ENCODE measurements at regions not wholly inside any gene's neighbourhood (a gene's known extent, or its start where the extent isn't known, plus 50 kb on each side); places are given as distances from the start of the nearest gene placed in this dataset.
A peak's percentile ranks its signal among the peaks of the same experiment; 100 is the strongest.

DNA sequence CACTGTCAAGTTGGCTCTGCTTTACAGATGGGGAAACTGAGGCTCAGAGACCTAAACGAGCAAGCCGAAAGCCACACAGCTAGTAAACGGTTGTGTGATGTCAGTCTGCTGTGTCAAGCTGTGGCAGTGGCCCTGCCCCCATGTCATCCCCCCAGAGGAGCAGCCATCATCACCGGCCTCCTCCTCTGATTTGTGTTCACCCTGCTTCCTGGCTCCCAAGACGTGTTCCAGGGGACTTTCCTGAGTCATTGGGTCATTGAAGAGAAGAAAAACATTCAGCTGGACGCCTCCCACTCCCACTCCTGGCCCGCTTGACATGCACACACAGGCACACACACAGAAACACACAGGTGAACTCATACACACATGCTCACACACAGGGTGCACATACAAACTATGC, 54.0 kb upstream of the CIBAR2 start:
- H3K27ac ChIP-seq = no peak overlapping the region
- no peak for DNase-seq (ENCODE audit: low read depth in 1 of 2, low spot score in 1 of 2)
- no peak overlapping the region for H3K4me3 ChIP-seq
- H3K27me3 ChIP-seq = no peaks in the 10 kb centered on the region
- H3K9me3 ChIP-seq (ENCODE audit: low read depth) = no peaks in the 10 kb centered on the region
- TF ChIP-seq, protein P1, sequence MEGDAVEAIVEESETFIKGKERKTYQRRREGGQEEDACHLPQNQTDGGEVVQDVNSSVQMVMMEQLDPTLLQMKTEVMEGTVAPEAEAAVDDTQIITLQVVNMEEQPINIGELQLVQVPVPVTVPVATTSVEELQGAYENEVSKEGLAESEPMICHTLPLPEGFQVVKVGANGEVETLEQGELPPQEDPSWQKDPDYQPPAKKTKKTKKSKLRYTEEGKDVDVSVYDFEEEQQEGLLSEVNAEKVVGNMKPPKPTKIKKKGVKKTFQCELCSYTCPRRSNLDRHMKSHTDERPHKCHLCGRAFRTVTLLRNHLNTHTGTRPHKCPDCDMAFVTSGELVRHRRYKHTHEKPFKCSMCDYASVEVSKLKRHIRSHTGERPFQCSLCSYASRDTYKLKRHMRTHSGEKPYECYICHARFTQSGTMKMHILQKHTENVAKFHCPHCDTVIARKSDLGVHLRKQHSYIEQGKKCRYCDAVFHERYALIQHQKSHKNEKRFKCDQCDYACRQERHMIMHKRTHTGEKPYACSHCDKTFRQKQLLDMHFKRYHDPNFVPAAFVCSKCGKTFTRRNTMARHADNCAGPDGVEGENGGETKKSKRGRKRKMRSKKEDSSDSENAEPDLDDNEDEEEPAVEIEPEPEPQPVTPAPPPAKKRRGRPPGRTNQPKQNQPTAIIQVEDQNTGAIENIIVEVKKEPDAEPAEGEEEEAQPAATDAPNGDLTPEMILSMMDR (IDR thresholded peaks at IDR 0.05; ENCODE audit: low read depth, low read length) = no peak
- H3K36me3 ChIP-seq = no peaks in the 10 kb centered on the region
- peaks cover 18% of the 10 kb centered on the region for H3K4me1 ChIP-seq (ENCODE audit: low read depth)

DNA sequence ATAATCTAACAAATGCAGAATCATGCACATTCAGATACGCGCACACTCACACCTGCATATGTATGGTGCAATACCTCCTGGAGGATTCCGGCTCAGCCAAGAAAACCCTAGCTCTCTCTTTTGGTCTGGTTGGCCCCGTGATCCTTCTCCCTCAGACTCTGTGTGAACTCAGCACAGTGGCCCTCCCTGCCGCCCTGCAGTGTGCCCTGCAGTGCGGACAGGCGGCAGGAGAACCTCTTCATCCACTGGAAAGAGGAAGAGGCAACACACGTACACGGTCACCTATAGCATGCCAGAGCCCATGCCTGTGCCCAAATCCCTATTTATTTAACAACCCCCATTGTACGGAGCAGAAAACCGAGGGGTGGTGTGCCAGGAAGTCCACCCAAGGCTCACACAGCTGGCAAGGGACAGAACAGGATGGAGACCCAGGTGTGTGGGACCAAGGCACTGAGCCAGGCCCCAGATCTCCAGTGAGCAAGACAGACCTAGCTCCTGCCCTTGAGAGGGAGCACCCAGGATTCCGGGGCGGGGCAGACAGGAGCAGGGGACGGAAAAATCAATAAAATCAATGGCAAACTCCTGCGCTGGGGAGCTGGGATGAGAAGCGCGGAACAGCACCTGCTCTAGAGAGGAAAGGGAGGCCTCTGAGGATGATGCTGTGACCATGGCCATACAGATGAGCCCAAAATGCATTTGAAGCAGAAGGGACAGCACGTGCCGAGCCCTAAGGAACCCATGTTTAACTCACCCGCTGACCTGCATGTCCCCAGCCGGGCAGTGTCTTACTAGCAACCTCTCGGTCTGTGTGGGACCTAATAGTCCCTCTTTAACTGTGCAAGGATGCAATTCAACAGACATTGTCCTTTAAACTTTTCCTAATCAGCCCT, 54.7 kb upstream of the CIBAR2 start:
- no peaks in the 10 kb centered on the region for H3K9me3 ChIP-seq (ENCODE audit: low read depth)
- TF ChIP-seq, protein P1 (IDR thresholded peaks at IDR 0.05; ENCODE audit: low read depth, low read length) = no peak
- no peak for DNase-seq (ENCODE audit: low read depth in 1 of 2, low spot score in 1 of 2)
- no peaks in the 10 kb centered on the region for H3K36me3 ChIP-seq
- H3K27me3 ChIP-seq = no peaks in the 10 kb centered on the region
- peak overlapping the region; percentile 54 for H3K27ac ChIP-seq
- H3K4me1 ChIP-seq (ENCODE audit: low read depth) = peaks cover 22% of the 10 kb centered on the region
- no peak overlapping the region for H3K4me3 ChIP-seq

DNA sequence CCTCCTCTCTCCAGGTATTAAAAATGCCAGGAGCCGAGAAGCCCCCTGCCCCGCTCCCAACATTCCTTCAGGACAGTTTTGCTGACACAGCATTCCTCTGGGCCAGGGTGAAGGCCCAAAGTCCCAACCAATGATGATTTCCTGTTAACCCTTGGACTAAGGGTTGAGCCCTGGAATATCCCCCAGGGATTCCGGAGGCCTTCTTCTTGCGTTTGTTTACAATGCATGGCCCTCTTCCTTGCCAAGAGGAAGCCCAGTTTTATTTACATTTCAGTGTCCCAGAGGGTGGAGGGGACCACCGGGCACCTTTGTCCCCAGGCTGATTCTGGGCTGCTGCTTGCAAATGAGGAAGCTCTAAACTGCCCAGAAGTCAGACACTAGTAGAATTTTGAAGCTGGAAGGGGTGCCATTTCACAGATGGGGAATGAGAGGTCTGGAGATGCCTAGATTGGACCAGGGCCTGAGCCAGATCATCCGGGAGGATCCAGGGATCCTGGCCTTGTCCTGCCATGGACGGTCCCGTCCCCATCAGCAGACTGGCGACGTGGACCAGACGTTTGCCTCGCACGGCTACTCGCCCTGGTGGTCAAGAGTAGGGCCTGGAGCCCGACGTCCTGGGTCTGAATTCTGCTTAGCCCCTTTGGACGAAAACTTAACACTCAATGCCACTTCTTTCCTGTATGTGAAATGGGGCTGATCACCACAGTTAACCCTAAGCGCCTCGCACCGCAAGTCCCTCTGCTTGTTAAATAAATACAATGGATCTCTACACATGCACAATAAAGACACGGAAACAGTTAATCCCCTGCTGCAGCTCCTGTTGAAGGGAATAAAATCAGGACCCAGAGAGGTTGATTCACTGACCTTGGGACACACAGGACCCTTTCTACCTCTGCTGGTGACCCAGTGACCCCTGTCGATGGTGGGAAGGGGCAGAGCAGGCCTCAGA, 55.6 kb upstream of the CIBAR2 start:
- no peaks in the 10 kb centered on the region for H3K9me3 ChIP-seq (ENCODE audit: low read depth)
- TF ChIP-seq, protein P1 (IDR thresholded peaks at IDR 0.05; ENCODE audit: low read depth, low read length) = no peak
- no peak for DNase-seq (ENCODE audit: low read depth in 1 of 2, low spot score in 1 of 2)
- H3K27ac ChIP-seq = peak overlapping the region; percentile 54
- no peaks in the 10 kb centered on the region for H3K36me3 ChIP-seq
- H3K4me1 ChIP-seq (ENCODE audit: low read depth) = peaks cover 31% of the 10 kb centered on the region
- H3K4me3 ChIP-seq = peak overlapping the region; percentile 30
- no peaks in the 10 kb centered on the region for H3K27me3 ChIP-seq

DNA sequence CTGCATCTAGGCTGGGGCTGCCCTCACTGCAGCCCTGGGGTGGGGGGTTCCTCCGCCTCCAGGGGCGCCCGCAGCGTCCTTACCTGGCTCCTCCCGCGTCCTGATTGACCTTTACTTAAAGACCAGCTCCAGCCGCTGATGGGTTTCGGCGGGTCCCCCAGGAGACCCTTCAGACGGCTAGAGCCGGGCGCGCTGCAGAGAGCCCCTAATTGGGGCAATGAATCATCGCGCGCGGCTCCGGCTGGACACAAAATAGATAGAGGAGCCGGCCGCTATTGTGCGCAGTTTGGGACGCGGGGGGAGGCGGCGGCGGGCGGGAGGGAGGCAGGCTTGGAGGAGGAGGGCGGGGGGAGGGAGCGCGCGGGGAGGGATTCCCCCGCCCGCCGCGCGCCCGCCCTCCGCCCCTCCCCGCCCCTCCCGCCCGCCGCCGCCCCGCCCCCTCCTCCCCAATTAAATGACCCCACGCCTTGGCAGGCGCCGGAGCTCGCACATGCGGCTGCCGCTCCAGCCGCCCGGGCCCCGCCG, 56.5 kb upstream of the CIBAR2 start:
- peak overlapping the region; percentile 30 for H3K4me3 ChIP-seq
- H3K4me1 ChIP-seq (ENCODE audit: low read depth) = peaks cover 35% of the 10 kb centered on the region
- H3K27me3 ChIP-seq = no peaks in the 10 kb centered on the region
- H3K36me3 ChIP-seq = no peaks in the 10 kb centered on the region
- DNase-seq (ENCODE audit: low read depth in 1 of 2, low spot score in 1 of 2) = peak; percentile 74 to 80
- H3K27ac ChIP-seq = no peak overlapping the region
- H3K9me3 ChIP-seq (ENCODE audit: low read depth) = no peaks in the 10 kb centered on the region
- TF ChIP-seq, protein P1 (IDR thresholded peaks at IDR 0.05; ENCODE audit: low read depth, low read length) = no peak

DNA sequence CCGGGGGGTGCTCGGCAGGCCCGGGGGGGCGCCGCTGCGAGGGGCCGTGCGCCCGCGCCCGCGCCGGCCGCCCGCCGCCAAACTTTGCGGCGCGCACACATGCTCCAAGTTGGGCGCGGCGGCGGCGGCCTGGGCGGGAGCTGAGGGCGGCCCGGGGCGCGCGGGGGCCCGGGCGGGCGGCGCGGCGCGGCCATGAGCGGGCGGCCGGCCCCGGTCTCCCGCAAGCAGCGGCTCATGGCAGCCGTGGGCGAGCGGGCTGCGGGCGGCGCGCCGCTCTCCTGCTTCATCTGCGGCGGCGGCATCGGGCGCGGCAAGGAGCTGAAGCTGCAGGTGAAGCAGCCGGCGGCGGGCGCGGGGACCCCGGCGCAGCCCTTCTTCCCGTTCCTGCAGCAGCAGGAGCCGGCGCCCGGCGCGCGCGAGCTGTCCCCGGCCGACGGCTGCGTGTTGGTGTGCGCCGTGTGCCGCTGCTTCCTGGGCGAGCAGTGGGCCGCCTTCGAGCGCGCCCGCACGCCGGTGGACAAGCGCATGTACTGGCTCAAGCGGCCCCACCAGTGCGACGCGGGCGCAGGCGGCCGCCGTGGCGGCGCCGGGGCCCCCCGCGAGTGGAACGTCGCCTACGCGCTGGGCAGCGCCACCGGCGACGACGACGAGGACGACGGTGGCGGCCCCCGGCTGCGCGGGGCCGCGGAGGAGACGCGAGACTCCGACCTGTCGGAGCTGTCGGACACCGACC, 57.2 kb upstream of the CIBAR2 start:
- no peak overlapping the region for H3K27ac ChIP-seq
- H3K4me3 ChIP-seq = peak overlapping the region; percentile 34
- no peaks in the 10 kb centered on the region for H3K9me3 ChIP-seq (ENCODE audit: low read depth)
- TF ChIP-seq, protein P1 (IDR thresholded peaks at IDR 0.05; ENCODE audit: low read depth, low read length) = no peak
- H3K27me3 ChIP-seq = no peaks in the 10 kb centered on the region
- peaks cover 42% of the 10 kb centered on the region for H3K4me1 ChIP-seq (ENCODE audit: low read depth)
- H3K36me3 ChIP-seq = no peaks in the 10 kb centered on the region
- peak; percentile 57 to 64 for DNase-seq (ENCODE audit: low read depth in 1 of 2, low spot score in 1 of 2)
